Endothelial cell (in vitro differentiated cells): ENCODE measurements at regions not wholly inside any gene's neighbourhood (a gene's known extent, or its start where the extent isn't known, plus 50 kb on each side); places are given as distances from the start of the nearest gene placed in this dataset.

Experiments
- DNase-seq: peaks from one replicate; pipeline ENCODE4 v3.0.0; 2021; ENCODE audit warnings: low spot score
- H3K27ac Mint-ChIP-seq: one replicate; pipeline ENCODE4 v1.8.0; 2021; ENCODE audit warnings: mixed read lengths, inconsistent platforms; ENCODE audit not compliant: unreplicated experiment
- H3K27me3 Mint-ChIP-seq: one replicate; pipeline ENCODE4 v1.8.0; 2021; ENCODE audit warnings: mild to moderate bottlenecking, moderate library complexity, mixed read lengths, inconsistent platforms; ENCODE audit not compliant: unreplicated experiment
- H3K36me3 Mint-ChIP-seq: one replicate; pipeline ENCODE4 v1.8.0; 2021; ENCODE audit warnings: mild to moderate bottlenecking, low read depth, mixed read lengths, inconsistent platforms; ENCODE audit not compliant: unreplicated experiment
- H3K4me1 Mint-ChIP-seq: one replicate; pipeline ENCODE4 v1.8.0; 2021; ENCODE audit warnings: mild to moderate bottlenecking, mixed read lengths, inconsistent platforms; ENCODE audit not compliant: unreplicated experiment
- H3K4me3 Mint-ChIP-seq: one replicate; pipeline ENCODE4 v1.8.0; 2021; ENCODE audit warnings: mild to moderate bottlenecking, mixed read lengths, inconsistent platforms; ENCODE audit not compliant: unreplicated experiment
- H3K9me3 Mint-ChIP-seq: one replicate; pipeline ENCODE4 v1.8.0; 2021; ENCODE audit warnings: mixed read lengths, inconsistent platforms; ENCODE audit not compliant: unreplicated experiment
- CTCF ChIP-seq: fragments of 200-600 bp; sonication (generic); IDR thresholded peaks from one replicate; pipeline ENCODE4 v1.5.0; 2021; ENCODE audit warnings: antibody characterized with exemption; ENCODE audit not compliant: unreplicated experiment

DNA sequence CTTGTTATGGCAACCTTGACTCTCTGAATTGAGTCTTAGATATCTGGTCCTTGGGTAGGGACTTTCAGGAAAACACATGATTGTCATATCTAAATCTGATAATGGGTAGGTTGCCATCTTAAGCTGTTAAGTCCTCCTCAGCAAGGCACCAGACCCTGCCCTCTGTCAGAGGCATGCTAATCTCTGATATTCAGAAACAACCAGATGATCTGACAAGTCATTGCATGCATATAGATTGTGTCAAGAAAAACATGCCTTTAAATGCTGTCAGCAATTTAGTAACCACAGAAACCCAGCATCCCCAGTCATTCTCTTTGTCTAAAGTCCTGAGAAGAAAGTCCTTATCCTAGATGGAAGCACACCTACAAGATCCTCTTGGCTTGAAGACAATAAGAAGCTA is 149.1 kb downstream of the EDN1 start:
- no peak overlapping the region for H3K4me3 Mint-ChIP-seq
- H3K9me3 Mint-ChIP-seq, result no peaks in the 10 kb centered on the region
- no peaks in the 10 kb centered on the region for H3K36me3 Mint-ChIP-seq
- H3K27ac Mint-ChIP-seq, result no peak overlapping the region
- no peaks in the 10 kb centered on the region for H3K27me3 Mint-ChIP-seq
- TF ChIP-seq CTCF, result no peak
- DNase-seq, result no peak
- no peaks in the 10 kb centered on the region for H3K4me1 Mint-ChIP-seq

GRCh38 chr6:12440981-12441380 is 150.8 kb downstream of the EDN1 start:
- Mint-ChIP-seq H3K4me1 (no peaks in the 10 kb centered on the region), H3K27ac (no peak overlapping the region), H3K4me3 (no peak overlapping the region), H3K27me3 (no peaks in the 10 kb centered on the region), H3K9me3 (no peaks in the 10 kb centered on the region), H3K36me3 (no peaks in the 10 kb centered on the region)
- no peak for DNase-seq
- TF ChIP-seq CTCF, result no peak

- Mint-ChIP-seq H3K9me3 (no peaks in the 10 kb centered on the region), H3K27ac (no peak overlapping the region), H3K4me3 (no peak overlapping the region), H3K4me1 (no peaks in the 10 kb centered on the region), H3K27me3 (no peaks in the 10 kb centered on the region), H3K36me3 (no peaks in the 10 kb centered on the region)
- no peak for TF ChIP-seq CTCF
- no peak for DNase-seq
These were observed 152.3 kb downstream of the EDN1 start for GRCh38 chr6:12442455-12442854.

- Mint-ChIP-seq H3K9me3 (no peaks in the 10 kb centered on the region), H3K4me3 (no peak overlapping the region), H3K36me3 (no peaks in the 10 kb centered on the region), H3K27me3 (no peaks in the 10 kb centered on the region), H3K27ac (no peak overlapping the region), H3K4me1 (no peaks in the 10 kb centered on the region)
- TF ChIP-seq CTCF, result no peak
- DNase-seq, result no peak
These were observed 156.2 kb downstream of the EDN1 start for GRCh38 chr6:12446394-12446793.

DNA sequence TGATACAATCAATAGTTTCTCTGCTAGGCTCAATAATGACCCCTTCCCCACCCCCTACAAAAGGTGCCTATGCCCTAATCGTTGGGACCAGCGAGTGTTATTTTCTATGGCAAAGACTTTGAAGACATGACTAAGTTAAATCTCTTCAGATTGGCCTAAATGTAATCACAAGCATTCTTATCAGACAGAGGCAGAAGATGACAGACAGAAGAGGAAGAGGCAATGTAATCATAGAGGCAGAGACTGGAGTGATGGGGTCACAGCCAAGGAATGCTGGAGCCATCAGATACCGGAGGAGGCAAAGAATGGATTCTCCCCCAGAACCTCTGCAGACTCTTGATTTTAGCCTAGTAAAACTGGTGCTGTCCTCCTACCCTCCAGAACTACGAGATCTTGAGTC is 159.3 kb downstream of the EDN1 start:
- H3K9me3 Mint-ChIP-seq, result peaks cover 5% of the 10 kb centered on the region
- no peak for TF ChIP-seq CTCF
- no peaks in the 10 kb centered on the region for H3K27me3 Mint-ChIP-seq
- peaks cover 6% of the 10 kb centered on the region for H3K36me3 Mint-ChIP-seq
- H3K4me3 Mint-ChIP-seq, result no peak overlapping the region
- no peak for DNase-seq
- H3K27ac Mint-ChIP-seq, result no peak overlapping the region
- no peaks in the 10 kb centered on the region for H3K4me1 Mint-ChIP-seq
